ENCODE measurements at regions not wholly inside any gene's neighbourhood (a gene's known extent, or its start where the extent isn't known, plus 50 kb on each side); places are given as distances from the start of the nearest gene placed in this dataset.
"Not testable (repeated sequence)": the region's sequence is repeated elsewhere in the genome, so short reads cannot be mapped to it uniquely, and the experiment has no call there.

DNA sequence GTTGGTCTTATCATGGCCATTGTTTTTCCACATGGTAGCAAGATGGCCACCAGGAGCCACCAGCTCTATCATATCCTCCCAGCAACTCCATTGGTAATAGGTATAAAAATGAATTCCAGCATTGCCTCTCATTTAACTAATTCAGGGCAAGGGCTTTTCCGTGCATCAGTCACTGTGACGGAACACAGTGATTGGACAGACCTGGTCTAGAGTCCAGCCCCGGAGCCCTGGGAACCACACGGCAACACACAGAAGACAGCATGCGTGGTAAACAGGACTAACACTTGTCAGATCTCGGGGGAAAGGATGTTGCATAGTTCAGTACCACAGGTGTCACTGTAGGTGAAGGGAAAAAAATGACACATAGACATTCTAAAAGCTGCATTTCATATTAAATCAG lies 638.0 kb upstream of the RBFOX1 start:
- peaks cover 1% of the 10 kb centered on the region for H3K9me3 Mint-ChIP-seq (ENCODE audit: low read depth)
- H3K36me3 Mint-ChIP-seq (ENCODE audit: low read depth): no peaks in the 10 kb centered on the region
- no peak overlapping the region for H3K27ac Mint-ChIP-seq (ENCODE audit: unreplicated experiment)
- no peak for DNase-seq (ENCODE audit: low spot score)
- no peaks in the 10 kb centered on the region for H3K4me1 Mint-ChIP-seq (ENCODE audit: low read depth)
- TF ChIP-seq, protein P1, sequence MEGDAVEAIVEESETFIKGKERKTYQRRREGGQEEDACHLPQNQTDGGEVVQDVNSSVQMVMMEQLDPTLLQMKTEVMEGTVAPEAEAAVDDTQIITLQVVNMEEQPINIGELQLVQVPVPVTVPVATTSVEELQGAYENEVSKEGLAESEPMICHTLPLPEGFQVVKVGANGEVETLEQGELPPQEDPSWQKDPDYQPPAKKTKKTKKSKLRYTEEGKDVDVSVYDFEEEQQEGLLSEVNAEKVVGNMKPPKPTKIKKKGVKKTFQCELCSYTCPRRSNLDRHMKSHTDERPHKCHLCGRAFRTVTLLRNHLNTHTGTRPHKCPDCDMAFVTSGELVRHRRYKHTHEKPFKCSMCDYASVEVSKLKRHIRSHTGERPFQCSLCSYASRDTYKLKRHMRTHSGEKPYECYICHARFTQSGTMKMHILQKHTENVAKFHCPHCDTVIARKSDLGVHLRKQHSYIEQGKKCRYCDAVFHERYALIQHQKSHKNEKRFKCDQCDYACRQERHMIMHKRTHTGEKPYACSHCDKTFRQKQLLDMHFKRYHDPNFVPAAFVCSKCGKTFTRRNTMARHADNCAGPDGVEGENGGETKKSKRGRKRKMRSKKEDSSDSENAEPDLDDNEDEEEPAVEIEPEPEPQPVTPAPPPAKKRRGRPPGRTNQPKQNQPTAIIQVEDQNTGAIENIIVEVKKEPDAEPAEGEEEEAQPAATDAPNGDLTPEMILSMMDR (IDR thresholded peaks at IDR 0.05): no peak
- H3K4me3 Mint-ChIP-seq (ENCODE audit: unreplicated experiment): no peak overlapping the region
- H3K27me3 Mint-ChIP-seq (ENCODE audit: low read depth): no peaks in the 10 kb centered on the region

DNA sequence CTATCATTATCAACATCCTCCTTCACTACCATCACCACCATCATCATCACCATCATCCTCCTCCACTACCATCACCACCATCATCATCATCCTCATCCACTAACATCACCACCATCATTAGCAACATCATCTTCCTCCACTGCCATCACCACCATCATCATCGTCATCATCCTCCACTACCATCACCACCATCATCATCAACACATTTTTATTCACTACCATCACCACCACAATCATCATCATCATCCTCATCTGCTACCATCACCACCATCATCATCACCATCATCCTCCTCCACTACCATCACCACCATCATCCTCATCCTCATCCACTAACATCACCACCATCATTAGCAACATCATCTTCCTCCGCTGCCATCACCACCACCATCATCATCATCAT lies 639.2 kb upstream of the RBFOX1 start:
- H3K4me1 Mint-ChIP-seq (ENCODE audit: low read depth); DNase-seq (ENCODE audit: low spot score); H3K9me3 Mint-ChIP-seq (ENCODE audit: low read depth); H3K27me3 Mint-ChIP-seq (ENCODE audit: low read depth); H3K36me3 Mint-ChIP-seq (ENCODE audit: low read depth); H3K4me3 Mint-ChIP-seq (ENCODE audit: unreplicated experiment); H3K27ac Mint-ChIP-seq (ENCODE audit: unreplicated experiment): not testable (repeated sequence)

DNA sequence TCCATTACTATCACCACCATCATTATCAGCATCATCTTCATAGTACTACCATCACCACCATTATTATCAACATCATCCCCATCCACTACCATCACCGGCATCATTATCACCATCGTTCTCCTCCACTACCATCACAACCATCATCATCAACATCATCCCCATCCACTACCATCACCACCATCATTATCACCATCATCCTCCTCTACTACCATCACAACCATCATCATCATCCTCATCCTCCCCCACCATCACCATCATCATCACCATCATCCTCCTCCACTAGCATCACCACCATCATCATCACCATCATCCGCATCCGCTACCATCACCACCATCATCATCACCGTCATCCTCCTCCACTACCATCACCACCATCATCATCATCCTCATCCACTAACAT lies 639.8 kb upstream of the RBFOX1 start:
- H3K9me3 Mint-ChIP-seq (ENCODE audit: low read depth): peaks cover 4% of the 10 kb centered on the region
- no peaks in the 10 kb centered on the region for H3K4me1 Mint-ChIP-seq (ENCODE audit: low read depth)
- no peak for DNase-seq (ENCODE audit: low spot score)
- H3K36me3 Mint-ChIP-seq (ENCODE audit: low read depth): no peaks in the 10 kb centered on the region
- no peaks in the 10 kb centered on the region for H3K27me3 Mint-ChIP-seq (ENCODE audit: low read depth)
- TF ChIP-seq, protein P1 (IDR thresholded peaks at IDR 0.05): no peak
- no peak overlapping the region for H3K27ac Mint-ChIP-seq (ENCODE audit: unreplicated experiment)
- no peak overlapping the region for H3K4me3 Mint-ChIP-seq (ENCODE audit: unreplicated experiment)

DNA sequence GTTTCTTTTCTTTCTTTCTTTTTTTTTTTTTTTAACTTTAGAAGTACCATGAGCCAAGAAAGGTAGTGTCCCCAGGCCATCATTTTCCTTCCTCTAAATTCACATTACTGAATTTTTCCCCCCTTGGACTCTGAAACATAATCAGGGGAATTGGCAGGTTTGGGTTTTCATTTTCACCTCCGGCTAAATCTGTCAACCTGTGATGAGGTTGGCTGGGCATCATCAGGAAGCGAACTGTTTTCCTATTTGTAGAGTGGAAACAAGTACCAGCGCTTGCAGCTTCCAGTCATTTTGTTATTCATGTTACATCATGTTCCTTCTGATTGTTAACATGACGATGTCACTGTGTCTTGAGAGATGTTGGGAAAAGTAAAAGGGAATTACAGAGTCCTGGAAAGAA lies 641.9 kb upstream of the RBFOX1 start:
- no peak overlapping the region for H3K4me3 Mint-ChIP-seq (ENCODE audit: unreplicated experiment)
- TF ChIP-seq, protein P1 (IDR thresholded peaks at IDR 0.05): no peak

DNA sequence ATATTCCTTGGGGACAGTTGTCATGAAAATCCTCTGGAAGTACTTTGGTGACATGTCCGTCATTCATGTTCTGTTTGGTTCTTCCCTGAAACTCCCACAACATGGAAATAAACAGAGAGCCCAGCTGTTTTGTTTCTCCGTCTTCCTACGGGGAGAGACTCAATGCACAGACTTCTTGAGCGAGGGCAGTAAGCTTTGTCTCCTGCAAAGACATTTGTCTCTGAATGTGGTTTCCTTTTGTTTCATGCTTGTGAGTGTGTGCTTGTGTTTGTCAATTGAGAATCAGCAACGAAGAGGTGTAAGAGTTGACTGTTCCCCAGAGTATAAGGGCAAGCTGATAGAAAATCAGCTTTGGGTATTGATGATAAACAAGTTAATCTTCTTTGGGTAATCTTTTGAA lies 643.0 kb upstream of the RBFOX1 start:
- DNase-seq (ENCODE audit: low spot score): no peak
- TF ChIP-seq, protein P1 (IDR thresholded peaks at IDR 0.05): no peak

More for the DNA sequence above, 641.9 kb upstream of the RBFOX1 start:
- H3K36me3 Mint-ChIP-seq (ENCODE audit: low read depth): no peaks in the 10 kb centered on the region
- H3K9me3 Mint-ChIP-seq (ENCODE audit: low read depth): peaks cover 10% of the 10 kb centered on the region
- no peaks in the 10 kb centered on the region for H3K27me3 Mint-ChIP-seq (ENCODE audit: low read depth)
- H3K27ac Mint-ChIP-seq (ENCODE audit: unreplicated experiment): no peak overlapping the region
- no peak for DNase-seq (ENCODE audit: low spot score)
- H3K4me1 Mint-ChIP-seq (ENCODE audit: low read depth): no peaks in the 10 kb centered on the region

DNA sequence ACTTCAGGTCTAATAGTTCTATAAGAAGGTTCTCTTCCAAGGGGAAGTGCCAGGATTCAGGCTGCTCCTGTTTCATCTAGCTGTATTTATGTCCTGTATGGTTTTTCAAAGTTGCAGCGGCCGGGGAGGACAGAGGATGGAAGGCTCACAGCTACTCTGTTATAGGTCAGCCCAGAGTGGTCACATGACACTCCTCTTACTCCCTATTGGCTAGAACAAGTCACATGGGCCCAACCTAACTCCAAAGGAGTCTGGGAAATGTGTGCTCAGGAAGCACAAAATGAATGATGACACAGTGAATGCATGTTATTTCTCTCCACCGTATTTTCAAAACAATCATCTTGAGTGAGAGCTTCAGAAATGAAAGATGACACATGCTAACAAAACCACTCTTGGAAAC lies 645.1 kb upstream of the RBFOX1 start:
- Mint-ChIP-seq H3K9me3 (ENCODE audit: low read depth) (peaks cover 10% of the 10 kb centered on the region), H3K4me3 (ENCODE audit: unreplicated experiment) (no peak overlapping the region), H3K36me3 (ENCODE audit: low read depth) (no peaks in the 10 kb centered on the region), H3K4me1 (ENCODE audit: low read depth) (no peaks in the 10 kb centered on the region), H3K27me3 (ENCODE audit: low read depth) (no peaks in the 10 kb centered on the region), H3K27ac (ENCODE audit: unreplicated experiment) (no peak overlapping the region)
- TF ChIP-seq, protein P1 (IDR thresholded peaks at IDR 0.05): no peak
- no peak for DNase-seq (ENCODE audit: low spot score)

More for the DNA sequence above, 643.0 kb upstream of the RBFOX1 start:
- Mint-ChIP-seq H3K36me3 (ENCODE audit: low read depth) (no peaks in the 10 kb centered on the region), H3K4me1 (ENCODE audit: low read depth) (no peaks in the 10 kb centered on the region), H3K9me3 (ENCODE audit: low read depth) (peaks cover 10% of the 10 kb centered on the region), H3K4me3 (ENCODE audit: unreplicated experiment) (no peak overlapping the region), H3K27ac (ENCODE audit: unreplicated experiment) (no peak overlapping the region), H3K27me3 (ENCODE audit: low read depth) (no peaks in the 10 kb centered on the region)

All from chondrocyte (in vitro differentiated cells).